ENCODE measurements at regions not wholly inside any gene's neighbourhood (a gene's known extent, or its start where the extent isn't known, plus 50 kb on each side); places are given as distances from the start of the nearest gene placed in this dataset.
A peak's percentile ranks its signal among the peaks of the same experiment; 100 is the strongest.
"Not testable (repeated sequence)": the region's sequence is repeated elsewhere in the genome, so short reads cannot be mapped to it uniquely, and the experiment has no call there.

DNA sequence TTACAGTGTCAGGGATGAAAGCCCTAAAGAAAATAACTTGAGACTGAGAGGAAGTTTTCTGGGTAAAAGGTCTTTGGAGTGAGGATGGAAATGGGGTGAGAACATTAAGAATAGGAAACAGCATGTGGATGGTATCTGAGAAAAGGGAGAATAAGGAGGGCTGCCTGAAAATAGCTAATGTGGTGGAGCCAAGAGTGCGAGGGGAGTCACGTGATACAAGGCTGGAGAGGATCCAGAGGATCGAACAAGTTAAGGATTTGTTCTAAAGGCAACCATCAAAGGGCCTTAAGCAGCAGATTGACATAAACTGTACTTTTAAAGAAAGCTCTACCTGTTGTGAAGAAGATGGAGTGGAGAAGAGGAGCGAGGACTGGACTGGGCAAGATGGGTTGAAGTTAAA lies 347.4 kb upstream of the AGA start:
- FAIRE-seq: no peak
- DNase-seq (ENCODE audit: low spot score in 2 of 2): no peak

- FAIRE-seq (no peak), DNase-seq (ENCODE audit: low spot score in 2 of 2) (no peak)
These were observed 349.0 kb upstream of the AGA start for GRCh38 chr4:177791188-177791587.

GRCh38 chr4:177796841-177797240 lies 354.6 kb upstream of the AGA start:
- DNase-seq (ENCODE audit: low spot score in 2 of 2) (no peak), FAIRE-seq (no peak)

DNA sequence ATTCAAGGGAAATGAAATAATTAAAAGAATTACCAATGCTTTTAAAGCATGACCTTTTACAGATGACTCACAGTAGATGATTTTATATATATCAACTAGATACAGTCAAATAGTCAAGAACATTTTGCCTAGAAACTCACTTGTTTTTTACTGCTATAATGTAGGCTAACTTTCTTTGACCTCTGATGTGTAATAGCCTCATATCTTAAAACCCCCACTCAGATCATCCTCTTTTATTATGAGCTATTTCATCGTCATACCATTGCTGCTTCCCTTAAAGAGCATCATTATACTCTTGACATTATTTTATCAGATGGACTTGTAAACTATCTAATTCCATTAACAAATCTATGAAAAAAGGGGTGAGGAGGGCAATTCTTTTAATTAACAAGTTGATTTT lies 355.9 kb upstream of the AGA start:
- FAIRE-seq (no peak), DNase-seq (ENCODE audit: low spot score in 2 of 2) (no peak)

DNA sequence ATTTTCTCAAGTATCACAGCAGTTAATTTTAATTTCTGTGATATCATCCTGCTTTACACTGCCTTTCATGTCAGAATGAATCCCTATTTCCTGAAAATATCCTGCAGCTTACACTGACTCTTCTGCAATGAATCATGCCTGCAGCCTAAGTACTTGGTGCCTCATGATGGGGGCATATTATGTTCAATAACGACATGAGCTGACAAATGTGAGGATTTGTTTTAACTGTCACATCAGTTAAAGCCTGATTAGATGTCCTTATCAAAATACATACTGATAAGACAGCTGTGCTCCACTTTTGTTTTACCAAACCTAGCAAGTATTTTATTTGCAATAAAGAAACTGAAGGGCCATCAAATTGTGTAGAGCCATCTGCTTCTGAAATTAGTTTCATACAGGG lies 359.9 kb upstream of the AGA start:
- no peak for DNase-seq (ENCODE audit: low spot score in 2 of 2)
- FAIRE-seq: no peak

GRCh38 chr4:177802661-177803060 lies 360.4 kb upstream of the AGA start:
- FAIRE-seq: no peak
- no peak for DNase-seq (ENCODE audit: low spot score in 2 of 2)

GRCh38 chr4:177803151-177803550 lies 360.9 kb upstream of the AGA start:
- DNase-seq (ENCODE audit: low spot score in 2 of 2) (no peak), FAIRE-seq (no peak)

- FAIRE-seq: no peak
These were observed 367.6 kb upstream of the AGA start for GRCh38 chr4:177809791-177810190.

GRCh38 chr4:177810220-177810619 lies 368.0 kb upstream of the AGA start:
- FAIRE-seq: no peak
- DNase-seq (ENCODE audit: low spot score in 2 of 2): no peak

More at GRCh38 chr4:177809791-177810190, 367.6 kb upstream of the AGA start:
- DNase-seq (ENCODE audit: low spot score in 2 of 2): no peak

- not testable (repeated sequence) for DNase-seq (ENCODE audit: low spot score in 2 of 2); FAIRE-seq
These were observed 376.2 kb upstream of the AGA start for GRCh38 chr4:177818392-177818791.

DNA sequence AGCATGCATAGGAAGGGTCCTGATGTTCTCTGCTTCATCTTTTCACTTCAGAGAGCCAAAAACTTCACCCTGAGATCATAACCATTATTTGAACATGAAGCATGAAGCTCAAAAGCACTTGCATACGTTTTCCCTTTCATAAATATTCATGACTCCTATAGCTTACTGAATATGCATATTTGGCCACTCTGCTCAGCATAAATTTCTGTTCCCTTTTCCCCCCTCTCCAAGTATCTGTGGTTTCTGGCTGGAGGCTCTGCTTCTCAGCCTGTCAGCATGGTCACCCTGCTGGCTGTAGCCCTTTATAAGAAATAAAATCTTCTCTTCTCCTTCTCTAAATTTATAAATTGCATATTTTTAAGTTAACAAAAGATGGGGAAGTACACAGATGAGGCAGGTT lies 384.7 kb upstream of the AGA start:
- FAIRE-seq (no peak), DNase-seq (ENCODE audit: low spot score in 2 of 2) (no peak)

DNA sequence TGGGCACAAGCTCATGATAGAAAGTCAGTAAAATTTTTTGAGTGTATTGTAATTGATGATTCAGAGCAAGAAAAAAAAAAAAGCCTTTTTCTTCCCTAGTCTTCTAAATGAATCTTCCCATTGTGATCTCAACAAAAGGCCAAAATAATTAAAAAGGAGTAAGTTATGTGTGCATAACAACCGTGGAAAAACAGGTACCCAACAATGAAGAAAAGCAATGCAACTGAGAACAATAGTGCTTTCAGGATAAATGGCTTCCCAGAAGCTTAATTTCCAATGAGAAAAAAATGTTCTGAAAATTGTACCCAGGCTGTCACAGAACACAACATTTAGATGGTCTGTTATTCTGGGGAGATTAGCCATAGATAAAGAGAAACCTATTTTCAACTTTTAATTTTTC lies 399.0 kb upstream of the AGA start:
- FAIRE-seq (no peak), DNase-seq (ENCODE audit: low spot score in 2 of 2) (no peak)

- FAIRE-seq (no peak), DNase-seq (ENCODE audit: low spot score in 2 of 2) (no peak)
These were observed 411.0 kb upstream of the AGA start for GRCh38 chr4:177853229-177853628.

- DNase-seq (ENCODE audit: low spot score in 2 of 2): no peak
- no peak for FAIRE-seq
These were observed 413.4 kb upstream of the AGA start for GRCh38 chr4:177855507-177856197.

GRCh38 chr4:177860171-177860570 lies 417.9 kb upstream of the AGA start:
- DNase-seq (ENCODE audit: low spot score in 2 of 2): no peak

GRCh38 chr4:177861551-177862094 lies 419.4 kb upstream of the AGA start:
- no peak for FAIRE-seq

More at GRCh38 chr4:177860171-177860570, 417.9 kb upstream of the AGA start:
- FAIRE-seq: no peak

GRCh38 chr4:177862541-177863176 lies 420.4 kb upstream of the AGA start:
- DNase-seq (ENCODE audit: low spot score in 2 of 2): no peak
- no peak for FAIRE-seq

More at GRCh38 chr4:177861551-177862094, 419.4 kb upstream of the AGA start:
- DNase-seq (ENCODE audit: low spot score in 2 of 2): no peak

GRCh38 chr4:177879851-177880250 lies 437.6 kb upstream of the AGA start:
- no peak for DNase-seq (ENCODE audit: low spot score in 2 of 2)
- no peak for FAIRE-seq

GRCh38 chr4:177895136-177895535 lies 452.9 kb upstream of the AGA start:
- DNase-seq (ENCODE audit: low spot score in 2 of 2): no peak
- FAIRE-seq: no peak

DNA sequence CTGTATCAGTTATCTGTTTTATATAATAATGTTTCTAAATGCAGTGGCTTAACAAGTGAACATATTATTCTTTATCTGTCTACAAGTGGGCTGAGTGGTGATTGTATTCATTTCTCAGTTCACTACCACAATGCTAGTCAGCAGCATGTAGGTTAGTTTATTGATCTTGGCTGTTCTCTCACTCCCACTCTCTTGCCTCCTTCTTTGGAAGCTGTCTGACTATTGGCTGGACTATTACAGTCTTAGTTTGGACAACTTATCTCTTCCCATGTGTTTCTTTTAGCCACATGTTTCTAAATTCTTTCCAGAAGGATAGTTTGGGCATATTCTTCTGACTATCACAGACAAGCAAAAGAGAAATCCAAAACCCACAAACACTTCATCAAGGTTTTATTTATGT lies 459.5 kb upstream of the AGA start:
- FAIRE-seq (no peak), DNase-seq (ENCODE audit: low spot score in 2 of 2) (no peak)

GRCh38 chr4:177902386-177902785 lies 460.1 kb upstream of the AGA start:
- FAIRE-seq (peak; percentile 44), DNase-seq (ENCODE audit: low spot score in 2 of 2) (no peak)
